Astrocyte (in vitro differentiated cells and primary cell): ENCODE measurements at regions not wholly inside any gene's neighbourhood (a gene's known extent, or its start where the extent isn't known, plus 50 kb on each side); places are given as distances from the start of the nearest gene placed in this dataset.
"Not testable (repeated sequence)": the region's sequence is repeated elsewhere in the genome, so short reads cannot be mapped to it uniquely, and the experiment has no call there.

ENCODE experiments used
- CTCF ChIP-seq: IDR thresholded peaks from 2 replicates; pipeline ENCODE4 v1.5.1; 2011; ENCODE audit warnings: low read depth, mild to moderate bottlenecking, inconsistent platforms, low read length, moderate library complexity; ENCODE audit not compliant: insufficient read depth
- EZH2 ChIP-seq: IDR thresholded peaks from 2 replicates; pipeline ENCODE4 v1.6.1; 2012; ENCODE audit warnings: mild to moderate bottlenecking, low read length, inconsistent platforms; ENCODE audit not compliant: insufficient read depth

- not testable (repeated sequence) for TF ChIP-seq CTCF, EZH2
Observed at GRCh38 chr2:242116676-242117075, 247.1 kb downstream of the RTP5 start.
